ENCODE measurements at regions not wholly inside any gene's neighbourhood (a gene's known extent, or its start where the extent isn't known, plus 50 kb on each side); places are given as distances from the start of the nearest gene placed in this dataset.

DNA sequence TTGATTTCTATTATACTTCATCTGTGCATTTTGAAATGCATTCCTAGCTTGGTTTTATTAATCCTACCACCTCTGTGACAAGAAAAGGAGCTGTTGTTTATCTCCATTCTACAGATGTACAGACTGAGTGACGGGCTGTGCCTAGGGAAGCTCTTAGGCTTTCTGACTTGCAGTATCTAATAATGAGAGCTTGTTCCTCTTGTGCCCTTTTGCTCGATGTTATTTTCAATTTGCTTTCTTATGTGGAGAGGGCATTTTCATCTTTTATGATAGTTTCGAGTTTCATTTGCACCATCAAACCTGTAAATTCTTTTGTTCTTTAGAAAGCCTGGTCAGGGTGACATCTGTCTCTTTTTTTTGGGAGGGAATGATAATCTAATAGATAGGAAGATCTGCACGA lies 256.5 kb downstream of the C4orf33 start:
- TF ChIP-seq, protein P1, sequence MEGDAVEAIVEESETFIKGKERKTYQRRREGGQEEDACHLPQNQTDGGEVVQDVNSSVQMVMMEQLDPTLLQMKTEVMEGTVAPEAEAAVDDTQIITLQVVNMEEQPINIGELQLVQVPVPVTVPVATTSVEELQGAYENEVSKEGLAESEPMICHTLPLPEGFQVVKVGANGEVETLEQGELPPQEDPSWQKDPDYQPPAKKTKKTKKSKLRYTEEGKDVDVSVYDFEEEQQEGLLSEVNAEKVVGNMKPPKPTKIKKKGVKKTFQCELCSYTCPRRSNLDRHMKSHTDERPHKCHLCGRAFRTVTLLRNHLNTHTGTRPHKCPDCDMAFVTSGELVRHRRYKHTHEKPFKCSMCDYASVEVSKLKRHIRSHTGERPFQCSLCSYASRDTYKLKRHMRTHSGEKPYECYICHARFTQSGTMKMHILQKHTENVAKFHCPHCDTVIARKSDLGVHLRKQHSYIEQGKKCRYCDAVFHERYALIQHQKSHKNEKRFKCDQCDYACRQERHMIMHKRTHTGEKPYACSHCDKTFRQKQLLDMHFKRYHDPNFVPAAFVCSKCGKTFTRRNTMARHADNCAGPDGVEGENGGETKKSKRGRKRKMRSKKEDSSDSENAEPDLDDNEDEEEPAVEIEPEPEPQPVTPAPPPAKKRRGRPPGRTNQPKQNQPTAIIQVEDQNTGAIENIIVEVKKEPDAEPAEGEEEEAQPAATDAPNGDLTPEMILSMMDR (tag by site-specific recombination; IDR thresholded peaks at IDR 0.05): no peak
- TF ChIP-seq GLI4 (tag by site-specific recombination; IDR thresholded peaks at IDR 0.05) (no peak), ZNF785 (tag by site-specific recombination; IDR thresholded peaks at IDR 0.05) (no peak)

Data from HEK293 (cell line).